ENCODE measurements at regions not wholly inside any gene's neighbourhood (a gene's known extent, or its start where the extent isn't known, plus 50 kb on each side); places are given as distances from the start of the nearest gene placed in this dataset.
"Not testable (repeated sequence)": the region's sequence is repeated elsewhere in the genome, so short reads cannot be mapped to it uniquely, and the experiment has no call there.

DNA sequence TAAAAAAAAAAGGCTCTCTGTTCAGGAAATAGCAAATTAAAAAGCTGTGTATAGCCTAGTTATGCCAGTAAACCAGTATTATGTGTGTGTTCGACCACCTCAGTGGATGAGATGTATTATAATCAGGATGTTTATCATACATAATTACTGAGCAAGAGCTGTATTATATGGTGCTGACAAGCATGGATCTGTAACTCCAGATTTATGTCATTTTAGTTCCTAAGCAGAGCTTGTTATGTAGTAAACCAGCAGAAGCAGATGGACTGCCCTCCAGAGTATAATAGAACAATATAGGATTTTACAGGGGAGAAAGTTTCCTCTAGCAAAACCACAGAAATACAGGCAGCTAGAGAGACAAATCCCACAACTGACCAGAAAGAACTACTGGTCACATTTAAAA is 627.4 kb upstream of the EPHA5 start:
- no peak for TF ChIP-seq POLR2A (IDR thresholded peaks at IDR 0.05)
- TF ChIP-seq CTCF (IDR thresholded peaks at IDR 0.05): no peak
- DNase-seq: no peak
- Histone ChIP-seq H3K4me3 (no peak overlapping the region), H3K27ac (no peak overlapping the region), H3K4me1 (no peaks in the 10 kb centered on the region), H3K36me3 (no peaks in the 10 kb centered on the region), H3K27me3 (no peaks in the 10 kb centered on the region), H3K9me3 (no peaks in the 10 kb centered on the region)

DNA sequence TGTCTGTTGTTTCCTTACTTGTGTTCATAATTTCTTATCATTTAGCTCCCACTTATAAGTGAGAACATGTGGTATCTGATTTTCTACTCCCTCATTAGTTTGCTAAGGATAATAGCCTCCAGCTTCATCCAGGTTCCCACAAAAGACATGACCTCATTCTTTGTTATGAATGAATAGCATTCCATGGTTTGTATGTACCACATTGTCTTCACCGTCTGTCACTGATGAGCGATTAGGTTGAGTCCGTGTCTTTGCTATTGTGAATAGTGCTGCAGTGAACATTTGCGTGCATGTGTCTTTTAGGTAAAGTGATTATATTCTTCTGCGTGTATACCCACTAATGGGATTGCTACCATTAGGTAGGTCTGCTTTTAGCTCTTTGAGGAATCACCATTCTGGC is 624.3 kb upstream of the EPHA5 start:
- Histone ChIP-seq H3K36me3 (no peaks in the 10 kb centered on the region), H3K4me3 (no peak overlapping the region), H3K27ac (no peak overlapping the region), H3K27me3 (no peaks in the 10 kb centered on the region), H3K4me1 (no peaks in the 10 kb centered on the region), H3K9me3 (no peaks in the 10 kb centered on the region)
- DNase-seq: no peak
- TF ChIP-seq CTCF (IDR thresholded peaks at IDR 0.05) (no peak), POLR2A (IDR thresholded peaks at IDR 0.05) (no peak)

- H3K36me3 ChIP-seq: no peaks in the 10 kb centered on the region
- H3K27ac ChIP-seq: no peak overlapping the region
- no peaks in the 10 kb centered on the region for H3K9me3 ChIP-seq
- H3K4me3 ChIP-seq: no peak overlapping the region
- H3K4me1 ChIP-seq: no peaks in the 10 kb centered on the region
- H3K27me3 ChIP-seq: no peaks in the 10 kb centered on the region
- no peak for TF ChIP-seq POLR2A (IDR thresholded peaks at IDR 0.05)
- no peak for TF ChIP-seq CTCF (IDR thresholded peaks at IDR 0.05)
- no peak for DNase-seq
These were observed 614.7 kb upstream of the EPHA5 start for GRCh38 chr4:66284991-66285451.

DNA sequence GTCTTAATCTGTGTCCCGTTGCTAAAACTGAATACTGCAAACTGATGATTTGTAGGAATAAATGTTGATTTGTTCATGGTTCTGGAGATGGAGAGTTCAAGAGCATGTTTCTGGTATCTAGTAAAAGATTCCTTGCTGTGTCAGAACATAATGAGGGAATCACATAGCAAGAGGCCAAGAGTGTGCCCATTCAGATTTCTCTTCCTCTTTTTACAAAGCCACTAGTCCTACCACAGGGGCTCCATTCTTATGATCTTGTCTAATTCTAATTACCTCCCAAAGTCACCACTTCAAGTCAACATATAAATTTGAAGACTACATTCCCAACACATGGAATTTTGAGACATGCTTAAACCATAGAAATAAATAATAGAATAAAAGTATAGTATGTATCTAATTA is 608.8 kb upstream of the EPHA5 start:
- no peak overlapping the region for H3K4me3 ChIP-seq
- H3K9me3 ChIP-seq: no peaks in the 10 kb centered on the region
- TF ChIP-seq CTCF (IDR thresholded peaks at IDR 0.05) (no peak), POLR2A (IDR thresholded peaks at IDR 0.05) (no peak)
- H3K27me3 ChIP-seq: no peaks in the 10 kb centered on the region
- no peak for DNase-seq
- H3K36me3 ChIP-seq: no peaks in the 10 kb centered on the region
- H3K27ac ChIP-seq: no peak overlapping the region
- H3K4me1 ChIP-seq: no peaks in the 10 kb centered on the region

GRCh38 chr4:66275411-66276038 is 605.2 kb upstream of the EPHA5 start:
- Histone ChIP-seq H3K27me3 (no peaks in the 10 kb centered on the region), H3K4me1 (no peaks in the 10 kb centered on the region), H3K4me3 (no peak overlapping the region), H3K9me3 (no peaks in the 10 kb centered on the region), H3K27ac (no peak overlapping the region), H3K36me3 (no peaks in the 10 kb centered on the region)
- DNase-seq: no peak
- TF ChIP-seq POLR2A (IDR thresholded peaks at IDR 0.05) (no peak), CTCF (IDR thresholded peaks at IDR 0.05) (no peak)

DNA sequence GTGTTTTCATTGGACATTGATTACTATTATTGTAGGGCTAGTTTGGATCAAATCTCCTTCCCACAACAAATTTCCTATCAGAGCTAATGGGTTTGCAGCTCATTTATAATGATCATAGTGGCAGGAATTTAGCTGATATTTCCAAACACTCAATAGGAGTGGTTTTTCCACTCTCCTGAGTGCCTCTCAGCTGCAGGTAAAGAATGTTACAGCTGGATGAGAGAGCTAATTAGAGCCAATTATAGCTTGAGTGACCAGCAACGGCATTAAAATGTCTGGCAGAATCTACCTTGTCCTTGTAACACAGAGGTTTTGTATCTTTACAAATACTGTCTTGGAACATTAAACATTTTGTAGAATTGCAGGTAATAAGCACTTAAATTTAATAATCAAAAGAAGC is 602.8 kb upstream of the EPHA5 start:
- Histone ChIP-seq H3K4me1 (no peaks in the 10 kb centered on the region), H3K27me3 (no peaks in the 10 kb centered on the region), H3K36me3 (no peaks in the 10 kb centered on the region), H3K27ac (no peak overlapping the region), H3K4me3 (no peak overlapping the region), H3K9me3 (no peaks in the 10 kb centered on the region)
- TF ChIP-seq POLR2A (IDR thresholded peaks at IDR 0.05) (no peak), CTCF (IDR thresholded peaks at IDR 0.05) (no peak)
- DNase-seq: no peak

DNA sequence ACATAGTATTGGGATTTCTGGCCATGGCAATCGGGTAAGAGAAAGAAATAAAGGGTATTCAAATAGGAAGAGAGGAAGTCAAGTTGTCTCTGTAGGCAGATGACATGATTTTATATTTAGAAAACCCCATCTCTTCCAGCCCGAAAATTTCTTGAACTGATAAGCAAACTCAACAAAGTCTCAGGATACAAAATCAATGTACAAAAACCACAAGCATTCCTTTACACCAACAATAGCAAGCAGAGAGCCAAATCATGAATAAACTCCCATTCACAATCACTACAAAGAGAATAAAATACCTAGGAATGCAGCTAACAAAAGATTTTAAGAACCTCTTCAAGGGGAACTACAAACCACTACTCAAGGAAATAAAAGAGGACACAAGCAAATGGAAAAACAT is 600.1 kb upstream of the EPHA5 start:
- H3K27ac ChIP-seq, H3K9me3 ChIP-seq, H3K4me3 ChIP-seq, H3K4me1 ChIP-seq, H3K27me3 ChIP-seq, DNase-seq, H3K36me3 ChIP-seq: not testable (repeated sequence)

DNA sequence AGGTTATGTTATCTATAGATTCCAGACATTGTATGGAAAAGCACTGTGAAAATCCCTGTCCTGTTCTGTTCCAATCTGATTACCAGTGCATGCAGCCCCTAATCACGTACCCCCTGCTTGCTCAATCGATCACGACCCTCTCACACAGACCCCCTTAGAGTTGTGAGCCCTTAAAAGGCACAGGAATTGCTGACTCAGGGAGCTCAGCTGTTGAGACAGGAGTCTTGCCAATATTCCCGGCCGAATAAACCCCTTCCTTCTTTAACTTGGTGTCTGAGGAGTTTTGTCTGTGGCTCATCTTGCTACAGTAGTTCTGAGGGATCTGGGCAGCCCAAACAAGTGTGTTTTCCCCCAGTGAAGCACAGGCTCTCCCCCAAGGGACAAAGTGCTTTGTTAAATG is 596.3 kb upstream of the EPHA5 start:
- not testable (repeated sequence) for H3K4me3 ChIP-seq

More for the DNA sequence above, 596.3 kb upstream of the EPHA5 start:
- DNase-seq, H3K4me1 ChIP-seq, H3K36me3 ChIP-seq, H3K27me3 ChIP-seq, H3K9me3 ChIP-seq, H3K27ac ChIP-seq: not testable (repeated sequence)
